ENCODE measurements at regions not wholly inside any gene's neighbourhood (a gene's known extent, or its start where the extent isn't known, plus 50 kb on each side); places are given as distances from the start of the nearest gene placed in this dataset.
A peak's percentile ranks its signal among the peaks of the same experiment; 100 is the strongest.

DNA sequence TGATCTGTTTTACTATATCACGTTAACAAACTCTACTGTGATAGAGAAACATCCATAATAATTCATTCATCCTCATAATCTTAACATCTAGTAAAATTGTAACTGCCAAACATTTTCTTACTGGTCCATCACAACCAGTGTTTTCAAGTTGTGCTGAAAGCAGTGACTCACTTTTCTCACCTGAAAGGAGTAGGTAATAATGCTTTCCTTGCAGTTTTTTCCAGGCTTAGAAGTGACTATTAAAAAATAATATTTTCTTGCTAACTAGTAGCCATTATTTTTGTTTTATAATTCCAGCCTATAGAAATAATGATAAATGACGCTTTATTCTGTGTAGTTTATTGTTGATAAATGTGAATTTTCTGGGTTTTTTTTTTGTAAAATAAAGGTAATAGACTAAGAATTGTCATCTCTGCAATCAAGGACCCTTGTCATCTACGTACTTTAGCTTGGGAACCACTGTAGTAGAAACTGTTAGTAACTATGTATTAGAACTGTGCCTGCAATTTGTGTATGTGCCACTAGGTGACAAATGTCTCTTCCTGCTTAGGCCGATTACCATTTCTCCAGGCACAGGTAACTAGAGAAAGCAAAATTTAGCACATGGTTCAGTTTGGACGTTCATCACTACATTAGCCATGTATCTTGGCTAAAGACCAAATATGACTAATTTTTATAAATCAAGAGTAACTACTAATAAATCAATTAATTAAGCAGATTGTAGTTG is 409.4 kb upstream of the ERCC4 start:
- TF ChIP-seq, protein P1, sequence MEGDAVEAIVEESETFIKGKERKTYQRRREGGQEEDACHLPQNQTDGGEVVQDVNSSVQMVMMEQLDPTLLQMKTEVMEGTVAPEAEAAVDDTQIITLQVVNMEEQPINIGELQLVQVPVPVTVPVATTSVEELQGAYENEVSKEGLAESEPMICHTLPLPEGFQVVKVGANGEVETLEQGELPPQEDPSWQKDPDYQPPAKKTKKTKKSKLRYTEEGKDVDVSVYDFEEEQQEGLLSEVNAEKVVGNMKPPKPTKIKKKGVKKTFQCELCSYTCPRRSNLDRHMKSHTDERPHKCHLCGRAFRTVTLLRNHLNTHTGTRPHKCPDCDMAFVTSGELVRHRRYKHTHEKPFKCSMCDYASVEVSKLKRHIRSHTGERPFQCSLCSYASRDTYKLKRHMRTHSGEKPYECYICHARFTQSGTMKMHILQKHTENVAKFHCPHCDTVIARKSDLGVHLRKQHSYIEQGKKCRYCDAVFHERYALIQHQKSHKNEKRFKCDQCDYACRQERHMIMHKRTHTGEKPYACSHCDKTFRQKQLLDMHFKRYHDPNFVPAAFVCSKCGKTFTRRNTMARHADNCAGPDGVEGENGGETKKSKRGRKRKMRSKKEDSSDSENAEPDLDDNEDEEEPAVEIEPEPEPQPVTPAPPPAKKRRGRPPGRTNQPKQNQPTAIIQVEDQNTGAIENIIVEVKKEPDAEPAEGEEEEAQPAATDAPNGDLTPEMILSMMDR (conservative IDR thresholded peaks at IDR 0.05; ENCODE audit: low read depth in 2 of 2), result peak; percentile 56 to 69
- no peak for TF ChIP-seq POLR2AphosphoS5 (IDR thresholded peaks at IDR 0.05; ENCODE audit: low read depth)
- TF ChIP-seq ZNF331 (CRISPR knock-in tag; IDR thresholded peaks at IDR 0.05; ENCODE audit: low read depth), result no peak
- TF ChIP-seq EZH2phosphoT487 (IDR thresholded peaks at IDR 0.05; ENCODE audit: unreplicated experiment), result no peak
- no peak for TF ChIP-seq EZH2 (IDR thresholded peaks at IDR 0.05; ENCODE audit: low read depth, unreplicated experiment)
- TF ChIP-seq REST (IDR thresholded peaks at IDR 0.05; ENCODE audit: unreplicated experiment), result no peak
- TF ChIP-seq CREB1 (CRISPR knock-in tag; IDR thresholded peaks at IDR 0.05; ENCODE audit: low read depth), result no peak
